GF-D8 (cell line): ENCODE measurements at regions not wholly inside any gene's neighbourhood (a gene's known extent, or its start where the extent isn't known, plus 50 kb on each side); places are given as distances from the start of the nearest gene placed in this dataset.
"Not testable (repeated sequence)": the region's sequence is repeated elsewhere in the genome, so short reads cannot be mapped to it uniquely, and the experiment has no call there.

Source experiments
- DNase-seq: peaks from one replicate; lab custom pipeline; 2025; lab: John Stamatoyannopoulos, UW

DNA sequence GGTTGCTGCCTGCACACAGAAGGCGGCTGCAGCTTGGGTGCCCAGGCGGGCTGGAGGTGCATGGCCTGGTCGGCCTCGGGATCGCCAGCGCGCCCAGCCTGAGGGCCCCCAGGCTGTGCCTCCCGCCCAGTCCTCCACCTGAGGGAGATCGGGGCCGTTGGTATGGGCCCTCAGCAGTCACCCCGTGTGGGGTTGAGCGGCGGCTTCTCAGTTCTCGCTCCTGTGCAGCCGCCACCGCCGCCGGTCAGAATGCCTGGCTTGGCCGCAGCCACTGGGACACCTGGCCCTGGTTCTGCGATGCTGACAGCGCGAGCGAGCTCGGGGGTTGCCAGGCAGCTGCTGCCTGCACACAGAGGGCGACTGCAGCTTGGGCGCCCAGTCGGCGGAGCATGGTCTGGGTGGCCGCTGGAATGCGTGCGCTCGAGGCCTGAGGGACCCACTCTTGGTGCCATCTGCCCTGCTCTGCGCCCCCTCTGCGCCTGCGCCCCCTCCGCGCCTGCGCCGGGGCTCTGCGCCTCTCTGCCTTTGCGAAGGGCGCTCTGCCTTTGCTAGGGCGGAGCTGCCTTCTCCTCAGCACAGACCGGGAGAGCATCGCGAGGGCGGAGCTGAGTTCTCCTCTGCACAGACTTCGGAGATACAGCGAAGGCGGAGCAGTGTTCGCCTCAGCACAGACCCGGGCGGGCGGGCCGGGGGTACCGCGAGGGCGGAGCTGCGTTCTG lies 84.6 kb upstream of the ZNG1F start:
- DNase-seq: not testable (repeated sequence)

DNA sequence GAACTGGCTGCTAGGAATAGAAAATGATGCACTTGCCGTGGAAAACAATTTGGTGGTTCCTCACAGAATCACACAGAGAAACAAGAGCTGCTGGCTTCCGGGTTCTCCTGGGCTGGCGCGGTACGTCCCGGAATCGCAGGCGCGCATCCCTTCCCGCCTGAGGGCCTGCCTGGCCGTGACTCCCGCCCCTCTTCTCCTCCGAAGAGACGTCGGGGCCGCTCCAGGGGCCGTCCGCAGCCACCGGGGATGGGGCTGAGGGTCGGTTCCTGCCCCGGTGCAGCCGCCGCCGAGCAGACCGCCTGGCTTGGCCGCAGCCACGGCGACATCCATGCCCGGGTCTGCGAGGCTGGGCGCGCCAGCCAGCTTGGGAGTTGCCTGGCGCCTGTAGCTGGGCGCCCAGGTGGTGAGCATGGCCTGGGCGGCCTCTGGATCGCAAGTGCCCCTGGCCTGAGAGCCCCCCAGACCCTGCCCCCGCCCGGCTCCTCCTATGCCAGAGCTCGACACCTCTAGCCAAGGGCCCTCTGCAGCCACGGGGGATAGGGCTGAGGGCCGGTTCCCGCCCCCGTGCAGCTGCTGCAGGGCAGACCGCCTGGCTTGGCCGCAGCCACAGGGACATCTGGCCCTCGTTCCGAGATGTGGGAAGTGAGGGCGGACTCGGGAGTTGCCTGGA lies 83.9 kb upstream of the ZNG1F start:
- DNase-seq: not testable (repeated sequence)

DNA sequence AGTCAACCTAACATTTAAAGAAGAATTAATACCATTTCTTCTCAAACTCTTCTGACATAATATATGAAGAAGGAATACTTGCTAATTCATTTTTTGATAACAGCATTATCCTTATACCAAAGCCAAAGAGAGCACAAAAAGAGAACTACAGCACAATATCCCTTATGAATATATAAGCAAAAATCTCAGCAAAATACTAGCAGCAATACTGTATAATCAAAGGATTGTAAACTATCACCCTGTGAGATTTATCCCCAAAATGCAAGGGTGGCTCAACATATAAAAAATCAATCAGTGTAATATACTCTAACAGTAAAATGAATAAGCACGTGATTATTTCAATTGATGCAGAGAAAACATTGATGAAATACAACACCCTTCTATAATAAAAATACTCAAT lies 81.9 kb upstream of the ZNG1F start:
- not testable (repeated sequence) for DNase-seq

DNA sequence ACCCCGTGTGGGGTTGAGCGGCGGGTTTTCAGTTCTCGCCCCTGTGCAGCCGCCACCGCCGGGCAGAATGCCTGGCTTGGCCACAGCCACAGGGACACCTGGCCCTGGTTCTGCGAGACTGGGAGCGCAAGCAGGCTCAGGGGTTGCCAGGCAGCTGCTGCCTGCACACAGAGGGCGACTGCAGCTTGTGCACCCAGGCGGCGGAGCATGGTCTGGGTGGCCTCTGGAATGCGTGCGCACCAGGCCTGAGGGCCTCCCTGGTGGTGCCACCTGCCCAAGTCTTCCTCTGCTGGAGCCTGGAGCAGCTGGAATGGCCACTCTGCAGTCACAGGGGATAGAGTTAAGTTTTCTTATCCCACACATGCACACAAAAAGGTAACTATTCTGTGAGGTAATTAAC lies 80.4 kb upstream of the ZNG1F start:
- not testable (repeated sequence) for DNase-seq

DNA sequence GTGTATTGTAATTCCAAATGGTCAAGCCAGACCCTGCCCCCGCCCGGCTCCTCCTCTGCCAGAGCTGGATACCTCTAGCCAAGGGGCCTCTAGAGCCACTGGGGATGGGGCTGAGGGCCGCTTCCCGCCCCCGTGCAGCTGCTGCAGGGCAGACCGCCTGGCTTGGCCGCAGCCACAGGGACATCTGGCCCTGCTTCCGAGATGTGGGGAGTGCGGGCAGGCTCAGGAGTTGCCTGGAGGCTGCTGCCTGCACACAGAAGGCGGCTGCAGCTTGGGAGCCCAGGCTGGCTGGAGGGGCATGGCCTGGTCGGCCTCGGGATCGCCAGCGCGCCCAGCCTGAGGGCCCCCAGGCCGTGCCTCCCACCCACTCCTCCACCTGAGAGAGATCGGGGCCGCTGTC lies 79.9 kb upstream of the ZNG1F start:
- DNase-seq: not testable (repeated sequence)

DNA sequence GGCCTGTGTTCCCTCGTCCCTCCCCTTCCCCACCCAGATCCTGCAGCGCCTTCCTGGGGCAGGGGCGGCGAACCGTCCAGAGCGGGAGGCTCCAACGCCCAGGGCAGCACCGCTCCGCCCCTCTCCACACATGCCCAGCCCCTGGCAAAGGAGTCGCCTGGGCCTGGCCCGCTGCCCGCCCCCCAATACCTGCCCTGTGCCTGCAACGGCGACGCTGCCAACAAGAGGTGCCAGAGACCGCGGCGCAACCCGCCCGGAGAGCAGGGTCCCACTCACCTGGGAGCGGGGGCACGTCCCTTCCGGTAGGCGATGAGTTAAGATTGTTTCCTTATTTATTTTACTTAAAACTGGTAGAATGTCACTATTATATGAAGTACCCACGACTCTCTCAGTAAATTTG lies 77.5 kb upstream of the ZNG1F start:
- not testable (repeated sequence) for DNase-seq

DNA sequence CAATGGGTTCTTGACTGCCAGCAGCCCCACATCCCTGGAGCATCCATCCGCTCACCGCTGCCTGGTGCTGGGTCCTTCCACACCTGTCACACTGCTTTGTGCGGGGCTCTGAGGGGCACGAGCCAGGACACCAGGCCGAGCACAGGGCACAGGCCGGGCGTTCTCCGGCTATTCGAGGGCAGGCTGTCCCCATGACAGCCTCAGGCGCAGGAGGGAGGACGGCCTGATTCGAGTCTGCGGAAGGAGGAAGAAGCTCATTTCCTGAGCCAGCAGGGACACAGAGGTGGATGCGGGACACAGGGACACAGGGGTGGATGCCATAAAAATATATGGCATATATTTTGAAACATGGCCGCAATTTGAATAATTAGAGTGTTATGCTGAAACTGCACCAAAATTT lies 76.9 kb upstream of the ZNG1F start:
- not testable (repeated sequence) for DNase-seq

DNA sequence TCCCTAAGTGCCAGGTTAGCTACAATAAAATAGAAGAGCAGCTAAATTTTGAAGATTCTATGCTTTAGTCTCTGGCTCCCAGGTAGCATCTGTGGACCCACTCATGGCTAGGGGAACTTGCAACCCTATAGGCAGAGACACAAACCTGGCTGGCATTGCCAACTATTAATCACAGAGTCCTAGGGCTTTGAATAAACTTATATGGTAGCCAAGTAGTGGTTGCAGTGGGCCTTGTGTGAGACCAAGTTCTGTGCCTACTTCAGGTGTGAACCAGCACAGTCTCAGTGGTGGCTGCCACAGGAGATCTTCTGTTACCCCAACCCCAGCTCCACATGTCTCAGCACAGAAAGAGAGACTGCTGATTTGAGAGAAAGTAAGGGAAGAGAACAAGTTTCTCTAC lies 62.9 kb upstream of the ZNG1F start:
- not testable (repeated sequence) for DNase-seq

DNA sequence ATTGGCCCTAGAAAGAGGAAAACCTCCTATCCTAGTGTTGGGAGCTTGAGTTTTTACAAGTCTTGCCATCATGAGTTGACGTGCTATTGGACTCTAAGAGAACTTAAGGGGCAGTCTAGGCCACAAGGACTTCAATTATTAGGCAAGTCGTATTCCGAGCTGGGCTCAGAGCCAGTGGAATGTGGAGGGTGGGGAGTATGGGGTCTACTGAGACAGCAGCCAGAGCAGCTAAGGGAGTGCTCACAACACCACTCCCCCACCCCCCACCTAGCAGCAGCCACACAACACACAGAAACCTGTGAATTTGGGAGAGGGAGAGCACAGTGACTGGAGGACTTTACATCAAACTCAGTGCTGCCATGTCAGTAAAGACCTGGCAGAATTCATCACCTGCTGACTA lies 62.0 kb upstream of the ZNG1F start:
- not testable (repeated sequence) for DNase-seq

DNA sequence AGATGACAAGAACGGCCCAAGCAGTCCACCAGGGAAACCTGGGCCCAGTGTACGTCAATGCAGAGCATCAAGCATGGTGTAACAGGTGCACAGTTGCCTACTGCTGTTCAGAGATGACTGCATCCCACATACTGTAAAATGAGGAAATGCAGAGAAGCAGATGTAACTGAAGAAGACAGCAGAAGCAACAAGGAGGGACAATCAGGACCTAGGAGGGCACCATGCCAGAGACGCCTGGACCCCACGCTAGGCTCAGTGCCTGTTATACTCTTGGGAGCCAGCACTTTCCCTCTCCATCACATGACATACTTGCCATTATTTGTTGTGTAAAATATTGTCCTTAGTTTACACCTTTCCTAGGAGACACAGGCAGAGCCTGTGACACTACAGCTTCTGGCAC lies 57.6 kb upstream of the ZNG1F start:
- DNase-seq: not testable (repeated sequence)
